Astrocyte (in vitro differentiated cells and primary cell): ENCODE measurements at regions not wholly inside any gene's neighbourhood (a gene's known extent, or its start where the extent isn't known, plus 50 kb on each side); places are given as distances from the start of the nearest gene placed in this dataset.

Experiments
- DNase-seq: peaks from one replicate; pipeline ENCODE4 v3.0.0-alpha.2; 2010; ENCODE audit warnings: low read depth
- FAIRE-seq: peaks from 2 replicates; lab custom pipeline; 2011; peaks lifted over from hg19 to GRCh38; lab: Jason Lieb, UNC
- H2AFZ ChIP-seq: 2 replicates; pipeline ENCODE4 v1.6.0; 2012; ENCODE audit warnings: low read depth, low read length, inconsistent platforms
- H3K27ac ChIP-seq: 2 replicates; pipeline ENCODE4 v1.5.1; 2011; ENCODE audit warnings: low read depth, low read length, inconsistent platforms
- H3K27me3 ChIP-seq: 2 replicates; pipeline ENCODE4 v1.6.0; 2011; ENCODE audit warnings: low read length, inconsistent platforms; ENCODE audit not compliant: insufficient read depth
- H3K36me3 ChIP-seq: 2 replicates; pipeline ENCODE4 v1.5.1; 2011; ENCODE audit warnings: low read length, inconsistent platforms; ENCODE audit not compliant: insufficient read depth
- H3K4me1 ChIP-seq: 2 replicates; pipeline ENCODE4 v1.5.1; 2011; ENCODE audit warnings: low read length, inconsistent platforms; ENCODE audit not compliant: insufficient read depth
- H3K4me2 ChIP-seq: 2 replicates; pipeline ENCODE4 v1.6.0; 2012; ENCODE audit warnings: low read length, inconsistent platforms
- H3K4me3 ChIP-seq: 2 replicates; pipeline ENCODE4 v1.5.1; 2011; ENCODE audit warnings: low read depth, mild to moderate bottlenecking, low read length, inconsistent platforms; ENCODE audit not compliant: insufficient read depth
- H3K79me2 ChIP-seq: 2 replicates; pipeline ENCODE4 v1.6.0; 2012; ENCODE audit warnings: mild to moderate bottlenecking, low read length, inconsistent platforms; ENCODE audit not compliant: insufficient read depth
- H3K9ac ChIP-seq: 2 replicates; pipeline ENCODE4 v1.6.0; 2012; ENCODE audit warnings: mild to moderate bottlenecking, low read length, inconsistent platforms
- H3K9me3 ChIP-seq: 2 replicates; pipeline ENCODE4 v1.5.1; 2012; ENCODE audit warnings: low read depth, mild to moderate bottlenecking, low read length, inconsistent platforms; ENCODE audit not compliant: insufficient read depth
- H4K20me1 ChIP-seq: 2 replicates; pipeline ENCODE4 v1.6.0; 2012; ENCODE audit warnings: low read length, inconsistent platforms; ENCODE audit not compliant: insufficient read depth
- H3K27ac Mint-ChIP-seq: one replicate; pipeline ENCODE4 v1.8.0; 2021; ENCODE audit warnings: mild to moderate bottlenecking, mixed read lengths; ENCODE audit not compliant: unreplicated experiment
- H3K27me3 Mint-ChIP-seq: one replicate; pipeline ENCODE4 v1.8.0; 2021; ENCODE audit warnings: low read depth, mixed read lengths; ENCODE audit not compliant: unreplicated experiment
- H3K36me3 Mint-ChIP-seq: one replicate; pipeline ENCODE4 v1.8.0; 2021; ENCODE audit warnings: low read depth, mixed read lengths; ENCODE audit not compliant: unreplicated experiment
- H3K4me1 Mint-ChIP-seq: one replicate; pipeline ENCODE4 v1.8.0; 2021; ENCODE audit warnings: low read depth, mixed read lengths; ENCODE audit not compliant: unreplicated experiment
- H3K4me3 Mint-ChIP-seq: one replicate; pipeline ENCODE4 v1.8.0; 2021; ENCODE audit warnings: mild to moderate bottlenecking, moderate library complexity, mixed read lengths; ENCODE audit not compliant: unreplicated experiment
- H3K9me3 Mint-ChIP-seq: one replicate; pipeline ENCODE4 v1.8.0; 2021; ENCODE audit warnings: mild to moderate bottlenecking, mixed read lengths; ENCODE audit not compliant: unreplicated experiment
- EZH2 ChIP-seq: IDR thresholded peaks from 2 replicates; pipeline ENCODE4 v1.6.1; 2012; ENCODE audit warnings: mild to moderate bottlenecking, low read length, inconsistent platforms; ENCODE audit not compliant: insufficient read depth
- TF ChIP-seq, protein P1 (sequence below): IDR thresholded peaks from 2 replicates; pipeline ENCODE4 v1.5.1; 2011; ENCODE audit warnings: low read depth, mild to moderate bottlenecking, inconsistent platforms, low read length, moderate library complexity; ENCODE audit not compliant: insufficient read depth

DNA sequence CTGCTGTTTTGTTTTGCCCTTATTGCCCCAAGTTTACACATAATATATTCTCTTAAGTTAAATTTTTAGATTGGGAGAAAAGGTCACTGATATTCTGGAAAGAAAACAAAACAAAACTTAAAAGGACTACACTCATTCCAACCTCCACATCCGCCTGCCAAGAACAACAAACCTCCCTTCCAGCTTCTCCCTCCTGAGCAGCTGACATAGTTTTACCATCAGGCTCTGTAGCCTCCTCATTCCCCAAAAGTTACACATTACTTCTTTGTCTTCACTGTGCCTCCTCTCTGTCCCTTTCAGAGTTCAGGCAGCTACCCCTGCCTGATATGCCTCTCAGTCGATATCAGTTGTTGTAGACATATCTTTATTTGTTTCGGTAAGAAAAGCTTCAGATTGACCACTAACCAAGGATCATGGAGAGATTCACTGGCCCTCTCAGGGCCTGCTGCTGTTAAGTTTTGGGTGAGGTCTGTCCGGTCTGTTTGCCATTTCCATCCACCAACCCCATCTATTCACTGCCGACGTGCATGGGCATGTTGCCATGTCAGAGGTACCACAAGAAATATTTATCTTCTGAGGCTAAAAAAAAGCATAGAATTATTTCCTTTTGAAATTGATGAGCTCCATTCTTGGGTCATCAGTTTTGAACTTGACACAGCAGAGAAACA lies 164.1 kb downstream of the GASK1B start:
- H3K79me2 ChIP-seq, result no peaks in the 10 kb centered on the region
- FAIRE-seq, result peak; percentile 37
- no peak overlapping the region for H3K4me3 Mint-ChIP-seq
- H3K27me3 Mint-ChIP-seq, result no peaks in the 10 kb centered on the region
- H3K9me3 Mint-ChIP-seq, result no peaks in the 10 kb centered on the region
- peak overlapping the region; percentile 61 for H3K4me2 ChIP-seq
- no peak for TF ChIP-seq EZH2
- TF ChIP-seq, protein P1, sequence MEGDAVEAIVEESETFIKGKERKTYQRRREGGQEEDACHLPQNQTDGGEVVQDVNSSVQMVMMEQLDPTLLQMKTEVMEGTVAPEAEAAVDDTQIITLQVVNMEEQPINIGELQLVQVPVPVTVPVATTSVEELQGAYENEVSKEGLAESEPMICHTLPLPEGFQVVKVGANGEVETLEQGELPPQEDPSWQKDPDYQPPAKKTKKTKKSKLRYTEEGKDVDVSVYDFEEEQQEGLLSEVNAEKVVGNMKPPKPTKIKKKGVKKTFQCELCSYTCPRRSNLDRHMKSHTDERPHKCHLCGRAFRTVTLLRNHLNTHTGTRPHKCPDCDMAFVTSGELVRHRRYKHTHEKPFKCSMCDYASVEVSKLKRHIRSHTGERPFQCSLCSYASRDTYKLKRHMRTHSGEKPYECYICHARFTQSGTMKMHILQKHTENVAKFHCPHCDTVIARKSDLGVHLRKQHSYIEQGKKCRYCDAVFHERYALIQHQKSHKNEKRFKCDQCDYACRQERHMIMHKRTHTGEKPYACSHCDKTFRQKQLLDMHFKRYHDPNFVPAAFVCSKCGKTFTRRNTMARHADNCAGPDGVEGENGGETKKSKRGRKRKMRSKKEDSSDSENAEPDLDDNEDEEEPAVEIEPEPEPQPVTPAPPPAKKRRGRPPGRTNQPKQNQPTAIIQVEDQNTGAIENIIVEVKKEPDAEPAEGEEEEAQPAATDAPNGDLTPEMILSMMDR, result no peak
- no peaks in the 10 kb centered on the region for H3K27me3 ChIP-seq
- peak; percentile 86 for DNase-seq
- peak overlapping the region; percentile 28 for H3K9ac ChIP-seq
- peak overlapping the region; percentile 68 for H2AFZ ChIP-seq
- H3K4me1 ChIP-seq, result peaks cover 29% of the 10 kb centered on the region
- peak overlapping the region; percentile 88 for H3K27ac Mint-ChIP-seq
- peaks cover 50% of the 10 kb centered on the region for H3K4me1 Mint-ChIP-seq
- H3K9me3 ChIP-seq, result no peaks in the 10 kb centered on the region
- H3K36me3 Mint-ChIP-seq, result no peaks in the 10 kb centered on the region
- peak overlapping the region; percentile 62 for H3K27ac ChIP-seq
- no peaks in the 10 kb centered on the region for H3K36me3 ChIP-seq
- H3K4me3 ChIP-seq, result no peak overlapping the region
- H4K20me1 ChIP-seq, result no peaks in the 10 kb centered on the region

DNA sequence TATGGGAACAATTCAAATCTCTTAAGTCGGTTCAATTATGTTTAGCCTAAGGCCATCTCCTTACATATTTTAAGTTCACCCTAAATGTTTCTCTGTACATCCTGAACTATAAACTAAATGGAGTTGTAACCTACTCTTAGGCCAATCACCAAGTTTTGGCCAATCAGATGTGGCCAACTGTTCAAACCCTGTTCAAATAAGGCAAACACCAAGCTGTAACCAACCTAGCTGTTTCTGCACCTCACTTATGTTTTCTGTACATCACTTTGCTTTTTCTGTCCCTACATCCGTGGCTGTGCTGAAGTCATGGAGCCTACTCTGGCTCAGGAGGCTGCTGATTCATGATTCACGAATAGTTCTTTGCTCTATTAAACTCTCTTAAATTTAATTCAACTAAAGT lies 165.3 kb downstream of the GASK1B start:
- Mint-ChIP-seq H3K36me3 (no peaks in the 10 kb centered on the region), H3K27ac (no peak overlapping the region), H3K4me3 (no peak overlapping the region), H3K9me3 (no peaks in the 10 kb centered on the region), H3K27me3 (no peaks in the 10 kb centered on the region), H3K4me1 (peaks cover 48% of the 10 kb centered on the region)
- H3K27ac ChIP-seq, result no peak overlapping the region
- no peak overlapping the region for H3K9ac ChIP-seq
- H3K4me1 ChIP-seq, result peaks cover 25% of the 10 kb centered on the region
- no peaks in the 10 kb centered on the region for H3K9me3 ChIP-seq
- H3K79me2 ChIP-seq, result no peaks in the 10 kb centered on the region
- H3K36me3 ChIP-seq, result no peaks in the 10 kb centered on the region
- DNase-seq (no peak), FAIRE-seq (no peak)
- H3K4me2 ChIP-seq, result no peak overlapping the region
- no peaks in the 10 kb centered on the region for H3K27me3 ChIP-seq
- no peak overlapping the region for H2AFZ ChIP-seq
- H4K20me1 ChIP-seq, result no peaks in the 10 kb centered on the region
- TF ChIP-seq, protein P1, result no peak
- TF ChIP-seq EZH2, result no peak
- no peak overlapping the region for H3K4me3 ChIP-seq

DNA sequence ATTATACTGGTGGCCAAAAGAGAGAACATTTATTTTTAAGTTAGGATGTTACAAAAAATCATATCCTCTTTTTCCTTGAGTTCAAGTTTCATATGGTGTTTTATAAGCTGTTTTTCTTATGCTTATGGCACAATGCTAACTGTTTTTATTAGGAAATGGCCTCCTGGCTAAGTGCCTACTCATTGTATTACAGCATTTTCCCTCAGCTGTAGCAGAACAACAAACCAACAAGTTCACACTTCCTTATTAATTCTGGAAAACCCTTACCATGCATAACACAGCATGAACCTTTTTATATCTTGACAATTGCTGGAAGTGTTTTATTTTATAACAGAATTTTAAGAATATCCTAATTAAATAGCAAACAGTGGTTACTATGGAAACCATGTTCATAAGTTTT lies 165.8 kb downstream of the GASK1B start:
- no peak overlapping the region for H2AFZ ChIP-seq

More for the DNA sequence above, 165.8 kb downstream of the GASK1B start:
- Mint-ChIP-seq H3K27me3 (no peaks in the 10 kb centered on the region), H3K36me3 (no peaks in the 10 kb centered on the region), H3K9me3 (no peaks in the 10 kb centered on the region), H3K4me1 (peaks cover 48% of the 10 kb centered on the region), H3K4me3 (no peak overlapping the region), H3K27ac (no peak overlapping the region)
- DNase-seq (no peak), FAIRE-seq (no peak)
- Histone ChIP-seq H3K4me3 (no peak overlapping the region), H3K4me2 (no peak overlapping the region), H3K36me3 (no peaks in the 10 kb centered on the region), H3K27me3 (no peaks in the 10 kb centered on the region), H3K4me1 (peaks cover 25% of the 10 kb centered on the region), H3K27ac (no peak overlapping the region), H3K9ac (no peak overlapping the region), H3K79me2 (no peaks in the 10 kb centered on the region), H4K20me1 (no peaks in the 10 kb centered on the region), H3K9me3 (no peaks in the 10 kb centered on the region)
- TF ChIP-seq EZH2, result no peak
- TF ChIP-seq, protein P1, result no peak
